ENCODE measurements at regions not wholly inside any gene's neighbourhood (a gene's known extent, or its start where the extent isn't known, plus 50 kb on each side); places are given as distances from the start of the nearest gene placed in this dataset.
"Not testable (repeated sequence)": the region's sequence is repeated elsewhere in the genome, so short reads cannot be mapped to it uniquely, and the experiment has no call there.

- WGBS: 51% methylated on average over 4 of the region's 4 CpGs
- no peak overlapping the region for H3K4me3 ChIP-seq (ENCODE audit: low read depth, low read length)
- no peaks in the 10 kb centered on the region for H3K4me1 ChIP-seq (ENCODE audit: insufficient read depth)
- H3K27ac ChIP-seq (ENCODE audit: low read depth): no peak overlapping the region
- H3K36me3 ChIP-seq (ENCODE audit: insufficient read depth): no peaks in the 10 kb centered on the region
- DNase-seq (ENCODE audit: extremely low spot score): no peak
These were observed 127.0 kb upstream of the PALM2AKAP2 start for GRCh38 chr9:109652971-109653370.

GRCh38 chr9:109653470-109653869 lies 126.5 kb upstream of the PALM2AKAP2 start:
- WGBS: 76% methylated on average over 2 of the region's 2 CpGs
- Histone ChIP-seq H3K4me3 (ENCODE audit: low read depth, low read length) (no peak overlapping the region), H3K27ac (ENCODE audit: low read depth) (no peak overlapping the region), H3K36me3 (ENCODE audit: insufficient read depth) (no peaks in the 10 kb centered on the region), H3K4me1 (ENCODE audit: insufficient read depth) (no peaks in the 10 kb centered on the region)
- DNase-seq (ENCODE audit: extremely low spot score): no peak

- DNase-seq (ENCODE audit: extremely low spot score); H3K4me3 ChIP-seq (ENCODE audit: low read depth, low read length); H3K36me3 ChIP-seq (ENCODE audit: insufficient read depth); H3K4me1 ChIP-seq (ENCODE audit: insufficient read depth); H3K27ac ChIP-seq (ENCODE audit: low read depth): not testable (repeated sequence)
- WGBS: 84% methylated on average over 4 of the region's 4 CpGs
These were observed 116.0 kb upstream of the PALM2AKAP2 start for GRCh38 chr9:109663978-109664377.

GRCh38 chr9:109665736-109666135 lies 114.3 kb upstream of the PALM2AKAP2 start:
- not testable (repeated sequence) for H3K4me3 ChIP-seq (ENCODE audit: low read depth, low read length); H3K36me3 ChIP-seq (ENCODE audit: insufficient read depth); H3K4me1 ChIP-seq (ENCODE audit: insufficient read depth); DNase-seq (ENCODE audit: extremely low spot score); H3K27ac ChIP-seq (ENCODE audit: low read depth)
- 75% methylated on average over 7 of the region's 7 CpGs for WGBS

- no peak for DNase-seq (ENCODE audit: extremely low spot score)
- H3K36me3 ChIP-seq (ENCODE audit: insufficient read depth): no peaks in the 10 kb centered on the region
- 71% methylated on average over 2 of the region's 2 CpGs for WGBS
- H3K4me3 ChIP-seq (ENCODE audit: low read depth, low read length): no peak overlapping the region
- H3K27ac ChIP-seq (ENCODE audit: low read depth): no peak overlapping the region
- H3K4me1 ChIP-seq (ENCODE audit: insufficient read depth): no peaks in the 10 kb centered on the region
These were observed 98.7 kb upstream of the PALM2AKAP2 start for GRCh38 chr9:109681301-109681700.

GRCh38 chr9:109682227-109682626 lies 97.8 kb upstream of the PALM2AKAP2 start:
- Histone ChIP-seq H3K4me1 (ENCODE audit: insufficient read depth) (no peaks in the 10 kb centered on the region), H3K4me3 (ENCODE audit: low read depth, low read length) (no peak overlapping the region), H3K36me3 (ENCODE audit: insufficient read depth) (no peaks in the 10 kb centered on the region), H3K27ac (ENCODE audit: low read depth) (no peak overlapping the region)
- WGBS: 95% methylated on average over 1 of the region's 1 CpG
- no peak for DNase-seq (ENCODE audit: extremely low spot score)

GRCh38 chr9:109683521-109683920 lies 96.5 kb upstream of the PALM2AKAP2 start:
- DNase-seq (ENCODE audit: extremely low spot score): no peak
- Histone ChIP-seq H3K27ac (ENCODE audit: low read depth) (no peak overlapping the region), H3K4me3 (ENCODE audit: low read depth, low read length) (no peak overlapping the region), H3K36me3 (ENCODE audit: insufficient read depth) (no peaks in the 10 kb centered on the region), H3K4me1 (ENCODE audit: insufficient read depth) (no peaks in the 10 kb centered on the region)
- whole genome bisulfite sequencing: 81% methylated on average over 3 of the region's 3 CpGs

- no peaks in the 10 kb centered on the region for H3K36me3 ChIP-seq (ENCODE audit: insufficient read depth)
- no peak overlapping the region for H3K27ac ChIP-seq (ENCODE audit: low read depth)
- DNase-seq (ENCODE audit: extremely low spot score): no peak
- WGBS: 63% methylated on average over 3 of the region's 3 CpGs
- H3K4me3 ChIP-seq (ENCODE audit: low read depth, low read length): no peak overlapping the region
- H3K4me1 ChIP-seq (ENCODE audit: insufficient read depth): no peaks in the 10 kb centered on the region
These were observed 90.3 kb upstream of the PALM2AKAP2 start for GRCh38 chr9:109689701-109690100.

- Histone ChIP-seq H3K27ac (ENCODE audit: low read depth) (no peak overlapping the region), H3K36me3 (ENCODE audit: insufficient read depth) (no peaks in the 10 kb centered on the region), H3K4me1 (ENCODE audit: insufficient read depth) (no peaks in the 10 kb centered on the region), H3K4me3 (ENCODE audit: low read depth, low read length) (no peak overlapping the region)
- WGBS: 34% methylated on average over 2 of the region's 2 CpGs
- no peak for DNase-seq (ENCODE audit: extremely low spot score)
These were observed 81.0 kb upstream of the PALM2AKAP2 start for GRCh38 chr9:109699019-109699418.

GRCh38 chr9:109704546-109704945 lies 75.5 kb upstream of the PALM2AKAP2 start:
- DNase-seq (ENCODE audit: extremely low spot score): no peak
- WGBS: 82% methylated on average over 2 of the region's 2 CpGs
- no peaks in the 10 kb centered on the region for H3K36me3 ChIP-seq (ENCODE audit: insufficient read depth)

GRCh38 chr9:109705515-109705914 lies 74.5 kb upstream of the PALM2AKAP2 start:
- DNase-seq (ENCODE audit: extremely low spot score): no peak
- Histone ChIP-seq H3K4me3 (ENCODE audit: low read depth, low read length) (no peak overlapping the region), H3K36me3 (ENCODE audit: insufficient read depth) (no peaks in the 10 kb centered on the region), H3K27ac (ENCODE audit: low read depth) (no peak overlapping the region), H3K4me1 (ENCODE audit: insufficient read depth) (no peaks in the 10 kb centered on the region)

More at GRCh38 chr9:109704546-109704945, 75.5 kb upstream of the PALM2AKAP2 start:
- Histone ChIP-seq H3K27ac (ENCODE audit: low read depth) (no peak overlapping the region), H3K4me1 (ENCODE audit: insufficient read depth) (no peaks in the 10 kb centered on the region), H3K4me3 (ENCODE audit: low read depth, low read length) (no peak overlapping the region)

GRCh38 chr9:109707355-109707754 lies 72.6 kb upstream of the PALM2AKAP2 start:
- H3K4me3 ChIP-seq (ENCODE audit: low read depth, low read length): no peak overlapping the region
- 84% methylated on average over 3 of the region's 3 CpGs for WGBS
- DNase-seq (ENCODE audit: extremely low spot score): no peak
- no peak overlapping the region for H3K27ac ChIP-seq (ENCODE audit: low read depth)
- no peaks in the 10 kb centered on the region for H3K36me3 ChIP-seq (ENCODE audit: insufficient read depth)
- no peaks in the 10 kb centered on the region for H3K4me1 ChIP-seq (ENCODE audit: insufficient read depth)

- DNase-seq (ENCODE audit: extremely low spot score): no peak
- Histone ChIP-seq H3K4me1 (ENCODE audit: insufficient read depth) (no peaks in the 10 kb centered on the region), H3K4me3 (ENCODE audit: low read depth, low read length) (no peak overlapping the region), H3K27ac (ENCODE audit: low read depth) (no peak overlapping the region), H3K36me3 (ENCODE audit: insufficient read depth) (no peaks in the 10 kb centered on the region)
- 20% methylated on average over 4 of the region's 4 CpGs for WGBS
These were observed 71.5 kb upstream of the PALM2AKAP2 start for GRCh38 chr9:109708451-109708945.

- 80% methylated on average over 3 of the region's 3 CpGs for WGBS
- Histone ChIP-seq H3K27ac (ENCODE audit: low read depth) (no peak overlapping the region), H3K36me3 (ENCODE audit: insufficient read depth) (no peaks in the 10 kb centered on the region), H3K4me3 (ENCODE audit: low read depth, low read length) (no peak overlapping the region), H3K4me1 (ENCODE audit: insufficient read depth) (no peaks in the 10 kb centered on the region)
- DNase-seq (ENCODE audit: extremely low spot score): no peak
These were observed 70.1 kb upstream of the PALM2AKAP2 start for GRCh38 chr9:109709866-109710265.

- no peaks in the 10 kb centered on the region for H3K4me1 ChIP-seq (ENCODE audit: insufficient read depth)
- H3K4me3 ChIP-seq (ENCODE audit: low read depth, low read length): no peak overlapping the region
- no peaks in the 10 kb centered on the region for H3K36me3 ChIP-seq (ENCODE audit: insufficient read depth)
- WGBS: 66% methylated on average over 1 of the region's 1 CpG
- no peak for DNase-seq (ENCODE audit: extremely low spot score)
- no peak overlapping the region for H3K27ac ChIP-seq (ENCODE audit: low read depth)
These were observed 69.2 kb upstream of the PALM2AKAP2 start for GRCh38 chr9:109710830-109711229.
